GM23248 (cell line): ENCODE measurements at regions not wholly inside any gene's neighbourhood (a gene's known extent, or its start where the extent isn't known, plus 50 kb on each side); places are given as distances from the start of the nearest gene placed in this dataset.

Experiments
- EZH2 ChIP-seq: fragments of 200-600 bp; sonication (generic); IDR thresholded peaks from 2 replicates; pipeline ENCODE4 v1.6.1; 2018; ENCODE audit warnings: antibody characterized with exemption, mild to moderate bottlenecking; ENCODE audit not compliant: insufficient read depth, poor library complexity, severe bottlenecking
- EZH2phosphoT487 ChIP-seq: fragments of 200-600 bp; sonication (generic); IDR thresholded peaks from 2 replicates; pipeline ENCODE4 v1.6.1; 2018; ENCODE audit warnings: antibody characterized with exemption, moderate library complexity, mild to moderate bottlenecking, low read depth; ENCODE audit not compliant: insufficient read depth

GRCh38 chr15:46858150-46858549 lies 859.2 kb upstream of the SEMA6D start:
- TF ChIP-seq EZH2 (no peak), EZH2phosphoT487 (no peak)
